Spleen (tissue), 11 donors: ENCODE measurements at regions not wholly inside any gene's neighbourhood (a gene's known extent, or its start where the extent isn't known, plus 50 kb on each side); places are given as distances from the start of the nearest gene placed in this dataset.

Experiments
- DNase-seq: peaks from one replicate; pipeline ENCODE4 v3.0.0-alpha.2; 2020
- H3K27ac ChIP-seq, 8 donors: fragments of 200-600 bp; sonication (generic) in 7 of 8; 1 replicate in 4 of 8; 2 replicates in 4 of 8; pipeline versions ENCODE4 v1.5.0 to v1.8.0; 2016 to 2021; ENCODE audit warnings: inconsistent platforms in 4 of 8, mild to moderate bottlenecking in 4 of 8, moderate library complexity in 1 of 8
- H3K27me3 ChIP-seq, 7 donors: fragments of 200-600 bp; sonication (generic) in 6 of 7; replicated peaks in 1 of 7; 1 replicate in 4 of 7; 2 replicates in 3 of 7; pipeline versions ENCODE4 v1.5.0 to v1.8.0; 2016 to 2021; ENCODE audit warnings: inconsistent platforms in 3 of 7, mild to moderate bottlenecking in 1 of 7
- H3K36me3 ChIP-seq, 6 donors: fragments of 200-600 bp; sonication (generic) in 5 of 6; 1 replicate in 4 of 6; 2 replicates in 2 of 6; pipeline versions ENCODE4 v1.5.0 to v1.8.0; 2016 to 2021; ENCODE audit warnings: inconsistent platforms in 2 of 6
- H3K4me1 ChIP-seq, 6 donors: fragments of 200-600 bp; sonication (generic) in 5 of 6; 1 replicate in 3 of 6; 2 replicates in 3 of 6; pipeline versions ENCODE4 v1.5.0 to v1.8.0; 2016 to 2021; ENCODE audit warnings: inconsistent platforms in 3 of 6
- H3K4me3 ChIP-seq, 8 donors: fragments of 200-600 bp; sonication (generic) in 7 of 8; 1 replicate in 4 of 8; 2 replicates in 4 of 8; pipeline versions ENCODE4 v1.5.0 to v1.8.0; 2016 to 2021; ENCODE audit warnings: inconsistent platforms in 4 of 8, mild to moderate bottlenecking in 4 of 8, moderate library complexity in 2 of 8
- H3K9me3 ChIP-seq, 8 donors: fragments of 200-600 bp; sonication (generic) in 7 of 8; 1 replicate in 4 of 8; 2 replicates in 4 of 8; pipeline versions ENCODE4 v1.5.0 to v1.8.0; 2016 to 2021; ENCODE audit warnings: inconsistent platforms in 4 of 8
- CTCF ChIP-seq, 11 experiments: fragments of 200-600 bp in 7 of 11; fragments of 450-650 bp in 4 of 11; sonication (generic) in 4 of 11; IDR thresholded peaks in 8 of 11; conservative IDR thresholded peaks in 3 of 11; 1 replicate in 7 of 11; 2 replicates in 4 of 11; pipeline versions ENCODE4 v1.4.0 to v1.8.0; 2016 to 2021; ENCODE audit warnings: antibody characterized with exemption in 11 of 11, inconsistent platforms in 4 of 11, mild to moderate bottlenecking in 1 of 11
- POLR2A ChIP-seq, 3 donors: fragments of 450-650 bp; IDR thresholded peaks; one replicate each; pipeline ENCODE4 v1.5.1; 2017; ENCODE audit warnings: antibody characterized with exemption in 3 of 3, mild to moderate bottlenecking in 1 of 3
- POLR2AphosphoS5 ChIP-seq, 3 donors: sonication (generic); formaldehyde crosslinking; IDR thresholded peaks; one replicate each; pipeline ENCODE4 v1.5.1; 2017; ENCODE audit warnings: antibody characterized with exemption in 3 of 3
- WGBS, 5 donors: extraction: QIAGEN DNeasy Blood & Tissue Kit in 3 of 5; methylation state at CpG; one replicate each; pipeline versions ENCODE4 v1.1.5 to v1.1.7; 2013 to 2018; 5-methylcytosine and 5-hydroxymethylcytosine counted together
- intact Hi-C: fragments of 100-400 bp; cut with DNase I; formaldehyde crosslinking; loops from one replicate; pipeline ENCODE4 v1.15.0; 2023; ENCODE audit warnings: low total_unique reads
- donor health status: healthy with polysubstance abuse.
- donor health status: DM: no; HTN: no; CAD: no; lungs with moderate emphysema.
- donor health status: DM: no; HTN: no; CAD: no.
- donor health status: Bipolar disorder and iron deficiency.
- donor health status: healthy.
- donor health status: DM: no; HTN: no; CAD: no.
- donor health status: DM: yes; HTN: yes; CAD: no.

DNA sequence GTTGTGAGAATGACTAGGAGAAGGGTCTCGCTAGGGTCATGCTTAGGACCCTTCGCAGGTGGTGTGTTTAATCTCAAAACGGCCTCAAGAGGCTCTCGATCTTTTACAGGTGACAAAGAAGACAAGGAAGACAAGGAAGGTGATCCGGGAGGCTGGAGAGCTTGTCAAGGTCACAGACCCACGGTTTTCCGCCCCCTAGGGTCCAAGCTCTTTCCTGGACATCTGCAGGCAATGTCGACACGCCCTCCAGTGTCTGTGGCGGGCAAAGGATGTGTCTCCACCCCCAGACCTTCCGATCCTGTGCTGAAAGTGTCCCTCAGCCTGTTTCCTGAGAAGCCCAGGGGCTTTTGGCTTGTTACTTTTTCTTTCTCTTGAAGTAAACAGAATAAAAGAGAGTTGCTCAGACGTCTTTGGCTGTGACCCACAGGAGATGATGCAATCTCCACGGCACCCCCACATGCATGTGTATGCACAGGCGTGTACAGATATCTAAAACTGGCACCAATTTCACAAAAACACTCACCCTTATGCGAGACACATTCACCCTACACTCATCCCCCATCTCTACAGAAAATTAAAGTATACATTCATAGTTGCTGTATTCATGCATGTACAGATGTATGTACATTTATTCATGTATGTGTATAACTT is 108.8 kb downstream of the KLF13 start:
- Histone ChIP-seq H3K4me3 (peak overlapping the region in 7 of 8 donors; percentile 6 to 59 (median 27)), H3K36me3 (no peaks in the 10 kb centered on the region), H3K27me3 (no peaks in the 10 kb centered on the region), H3K9me3 (no peaks in the 10 kb centered on the region), H3K4me1 (peaks cover 0 to 89% (median 58%) of the 10 kb centered on the region in 6 donors), H3K27ac (peak overlapping the region; percentile 42 to 94 (median 84))
- peak; percentile 45 to 88 (median 83) for TF ChIP-seq CTCF (IDR thresholded peaks at IDR 0.05 in 8 of 11, conservative IDR thresholded peaks at IDR 0.05 in 3 of 11)
- peak in 2 of 3 donors; percentile 80 to 81 for TF ChIP-seq POLR2AphosphoS5 (IDR thresholded peaks at IDR 0.05)
- TF ChIP-seq POLR2A (IDR thresholded peaks at IDR 0.05), result no peak
- peak; percentile 94 for DNase-seq
- intact Hi-C loops, result loop anchor here (5.0 to 10.0 kb wide), 2 partner anchors 52 to 71 kb away; no protein-coding TSS in a partner anchor
- WGBS, 5 donors, result 2 to 3% (median 2%) methylated on average over 15 of the region's 15 CpGs

- DNase-seq, result peak; percentile 86
- H3K27ac ChIP-seq, result peak overlapping the region in 7 of 8 donors; percentile 79 to 94 (median 85)
Measured at GRCh38 chr15:31435912-31436628, 109.4 kb downstream of the KLF13 start.

DNA sequence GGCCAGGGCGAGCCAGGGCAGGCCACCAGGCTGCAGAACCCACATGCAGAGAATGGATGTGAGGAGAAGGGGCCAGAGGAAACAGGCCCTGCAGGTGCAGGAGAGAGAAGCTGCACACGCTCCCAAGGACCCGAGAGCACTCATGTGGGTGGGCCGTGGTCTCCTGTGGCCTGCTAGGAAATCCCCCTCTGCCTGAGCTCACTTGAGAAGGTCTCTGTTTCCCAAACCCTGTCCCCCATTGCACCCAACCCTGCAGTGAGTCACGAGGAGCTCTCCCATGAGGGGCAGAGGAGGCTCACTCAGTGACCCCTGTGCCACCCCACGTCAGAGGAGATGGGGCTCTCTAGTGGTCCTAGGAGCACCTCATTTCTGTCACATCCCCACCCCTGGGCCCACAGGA is 111.1 kb downstream of the KLF13 start:
- Histone ChIP-seq H3K27ac (peak overlapping the region in 6 of 8 donors; percentile 18 to 94 (median 88)), H3K4me3 (no peak overlapping the region), H3K36me3 (no peaks in the 10 kb centered on the region), H3K4me1 (peaks cover 0 to 95% (median 68%) of the 10 kb centered on the region in 6 donors), H3K27me3 (no peaks in the 10 kb centered on the region), H3K9me3 (no peaks in the 10 kb centered on the region)
- no peak for DNase-seq
- WGBS, 5 donors, result 49 to 62% (median 61%) methylated on average over 6 of the region's 6 CpGs
- no peak for TF ChIP-seq CTCF (IDR thresholded peaks at IDR 0.05 in 8 of 11, conservative IDR thresholded peaks at IDR 0.05 in 3 of 11)
- no peak for TF ChIP-seq POLR2A (IDR thresholded peaks at IDR 0.05)
- no peak for TF ChIP-seq POLR2AphosphoS5 (IDR thresholded peaks at IDR 0.05)
- intact Hi-C loops, result loop anchor here (5.0 to 10.0 kb wide), 2 partner anchors 50 to 73 kb away; no protein-coding TSS in a partner anchor

More at GRCh38 chr15:31435912-31436628, 109.4 kb downstream of the KLF13 start:
- TF ChIP-seq POLR2A (IDR thresholded peaks at IDR 0.05) (no peak), POLR2AphosphoS5 (IDR thresholded peaks at IDR 0.05) (no peak), CTCF (IDR thresholded peaks at IDR 0.05 in 8 of 11, conservative IDR thresholded peaks at IDR 0.05 in 3 of 11) (no peak)
- Histone ChIP-seq H3K4me1 (peaks cover 0 to 96% (median 63%) of the 10 kb centered on the region in 6 donors), H3K36me3 (no peaks in the 10 kb centered on the region), H3K4me3 (peak overlapping the region in 4 of 8 donors; percentile 27 to 59 (median 28)), H3K9me3 (no peaks in the 10 kb centered on the region), H3K27me3 (no peaks in the 10 kb centered on the region)
- intact Hi-C loops, result loop anchor here (5.0 to 10.0 kb wide), 2 partner anchors 51 to 71 kb away; no protein-coding TSS in a partner anchor
- 21 to 35% (median 26%) methylated on average over 12 to 14 of the region's 14 CpGs for WGBS, 5 donors
